Neural cell (in vitro differentiated cells): ENCODE measurements at regions not wholly inside any gene's neighbourhood (a gene's known extent, or its start where the extent isn't known, plus 50 kb on each side); places are given as distances from the start of the nearest gene placed in this dataset.

Experiments
- H2AFZ ChIP-seq: fragments of 200-600, 300-800 bp; sonication (generic), shearing (Covaris generic); 2 replicates; pipeline ENCODE4 v1.6.0; 2014; ENCODE audit warnings: low read depth, mild to moderate bottlenecking, antibody characterized with exemption, low read length, moderate library complexity
- H3F3A ChIP-seq: fragments of 200-600 bp; shearing (Covaris generic); 2 replicates; pipeline ENCODE4 v1.6.1; 2016; ENCODE audit warnings: mild to moderate bottlenecking, moderate library complexity, mixed read lengths, antibody characterized with exemption, low read length; ENCODE audit not compliant: insufficient read depth, poor library complexity, severe bottlenecking
- H3K27ac ChIP-seq: fragments of 200-600, 300-800 bp; sonication (generic), shearing (Covaris generic); 2 replicates; pipeline ENCODE4 v1.5.1; 2014; ENCODE audit warnings: mild to moderate bottlenecking, low read length, moderate library complexity
- H3K27me3 ChIP-seq: fragments of 300-800, 200-600 bp; sonication (generic), shearing (Covaris generic); 2 replicates; pipeline ENCODE4 v1.6.0; 2014; ENCODE audit warnings: mild to moderate bottlenecking, low read depth, low read length, moderate library complexity; ENCODE audit not compliant: insufficient read depth
- H3K36me3 ChIP-seq: fragments of 300-800, 200-600 bp; sonication (generic), shearing (Covaris generic); 2 replicates; pipeline ENCODE4 v1.5.1; 2014; ENCODE audit warnings: mild to moderate bottlenecking, antibody characterized with exemption, low read length, moderate library complexity; ENCODE audit not compliant: insufficient read depth
- H3K4me2 ChIP-seq: fragments of 300-800, 200-600 bp; sonication (generic), shearing (Covaris generic); 2 replicates; pipeline ENCODE4 v1.6.0; 2014; ENCODE audit warnings: mild to moderate bottlenecking, low read length
- H3K4me3 ChIP-seq: fragments of 300-800, 200-600 bp; sonication (generic), shearing (Covaris generic); 2 replicates; pipeline ENCODE4 v1.5.1; 2014; ENCODE audit warnings: mild to moderate bottlenecking, low read length, moderate library complexity
- H3K79me2 ChIP-seq: fragments of 200-600 bp; shearing (Covaris generic); replicated peaks from 2 replicates; pipeline ENCODE4 v1.6.0; 2014; ENCODE audit warnings: mild to moderate bottlenecking, low read length, moderate library complexity; ENCODE audit not compliant: insufficient read depth
- H3K9ac ChIP-seq: fragments of 300-800, 200-600 bp; sonication (generic), shearing (Covaris generic); 2 replicates; pipeline ENCODE4 v1.6.1; 2016; ENCODE audit warnings: mild to moderate bottlenecking, low read length, mixed read lengths
- H3K9me2 ChIP-seq: fragments of 200-600 bp; shearing (Covaris generic); 2 replicates; pipeline ENCODE4 v1.6.1; 2016; ENCODE audit warnings: mild to moderate bottlenecking, low read length, mixed read lengths; ENCODE audit not compliant: insufficient read depth
- H3K9me3 ChIP-seq: fragments of 200-600, 300-800 bp; sonication (generic), shearing (Covaris generic); 2 replicates; pipeline ENCODE4 v1.6.1; 2016; ENCODE audit warnings: mild to moderate bottlenecking, mixed run types, low read length, moderate library complexity, mixed read lengths
- H4K20me1 ChIP-seq: fragments of 200-600 bp; shearing (Covaris generic); 2 replicates; pipeline ENCODE4 v1.6.1; 2016; ENCODE audit warnings: mild to moderate bottlenecking, mixed run types; ENCODE audit not compliant: insufficient read depth
- CTCF ChIP-seq: fragments of 450-650 bp; IDR thresholded peaks from 2 replicates; pipeline ENCODE4 v1.5.1; 2014; ENCODE audit warnings: antibody characterized with exemption, mild to moderate bottlenecking, moderate library complexity; ENCODE audit not compliant: poor library complexity, severe bottlenecking
- EP300 ChIP-seq: fragments of 450-650 bp; conservative IDR thresholded peaks from 2 replicates; pipeline ENCODE4 v1.6.1; 2014; ENCODE audit warnings: antibody characterized with exemption, mild to moderate bottlenecking, moderate library complexity; ENCODE audit not compliant: poor library complexity, severe bottlenecking
- EZH2 ChIP-seq: fragments of 200-600, 300-800 bp; shearing (Covaris generic), sonication (generic); IDR thresholded peaks from 2 replicates; pipeline ENCODE4 v1.6.1; 2014; ENCODE audit warnings: antibody characterized with exemption, low read length, borderline replicate concordance, mild to moderate bottlenecking; ENCODE audit not compliant: insufficient read depth, poor library complexity, severe bottlenecking
- MXI1 ChIP-seq: fragments of 450-650 bp; conservative IDR thresholded peaks from 2 replicates; pipeline ENCODE4 v1.6.1; 2014; ENCODE audit warnings: antibody characterized with exemption, mild to moderate bottlenecking; ENCODE audit not compliant: poor library complexity, severe bottlenecking
- POLR2AphosphoS5 ChIP-seq: IDR thresholded peaks from 2 replicates; pipeline ENCODE4 v1.6.1; 2012
- RAD21 ChIP-seq: fragments of 450-650 bp; conservative IDR thresholded peaks from 2 replicates; pipeline ENCODE4 v1.6.1; 2014; ENCODE audit warnings: antibody characterized with exemption, mild to moderate bottlenecking, moderate library complexity
- REST ChIP-seq: IDR thresholded peaks from 2 replicates; pipeline ENCODE4 v1.6.1; 2012; ENCODE audit warnings: borderline replicate concordance
- SMC3 ChIP-seq: fragments of 450-650 bp; conservative IDR thresholded peaks from 2 replicates; pipeline ENCODE4 v1.6.1; 2014; ENCODE audit warnings: antibody characterized with exemption, mild to moderate bottlenecking, moderate library complexity; ENCODE audit not compliant: poor library complexity
- TAF1 ChIP-seq: IDR thresholded peaks from 2 replicates; pipeline ENCODE4 v1.6.1; 2012; ENCODE audit warnings: low read depth

GRCh38 chr2:223107825-223108224 lies 55.8 kb downstream of the KCNE4 start:
- no peak for TF ChIP-seq RAD21
- no peak for TF ChIP-seq POLR2AphosphoS5
- no peak for TF ChIP-seq REST
- TF ChIP-seq EP300: no peak
- no peak for TF ChIP-seq EZH2
- TF ChIP-seq CTCF: no peak
- no peak for TF ChIP-seq TAF1
- no peak for TF ChIP-seq MXI1

GRCh38 chr2:223108351-223109050 lies 56.5 kb downstream of the KCNE4 start:
- H2AFZ ChIP-seq: no peak overlapping the region
- no peaks in the 10 kb centered on the region for H3K36me3 ChIP-seq
- H3K9ac ChIP-seq: no peak overlapping the region
- H3K4me2 ChIP-seq: no peak overlapping the region
- no peaks in the 10 kb centered on the region for H3K9me3 ChIP-seq
- H4K20me1 ChIP-seq: no peaks in the 10 kb centered on the region
- no peak overlapping the region for H3K4me3 ChIP-seq
- no peaks in the 10 kb centered on the region for H3K79me2 ChIP-seq
- H3F3A ChIP-seq: no peaks in the 10 kb centered on the region
- no peaks in the 10 kb centered on the region for H3K27me3 ChIP-seq
- H3K9me2 ChIP-seq: no peaks in the 10 kb centered on the region
- H3K27ac ChIP-seq: no peak overlapping the region
- TF ChIP-seq EZH2 (no peak), CTCF (no peak), EP300 (no peak), RAD21 (no peak), POLR2AphosphoS5 (no peak), TAF1 (no peak), REST (no peak), MXI1 (no peak), SMC3 (no peak)

More at GRCh38 chr2:223107825-223108224, 55.8 kb downstream of the KCNE4 start:
- H3K27me3 ChIP-seq: no peaks in the 10 kb centered on the region
- no peak overlapping the region for H3K4me2 ChIP-seq
- H3K9ac ChIP-seq: no peak overlapping the region
- no peaks in the 10 kb centered on the region for H3K79me2 ChIP-seq
- no peaks in the 10 kb centered on the region for H3F3A ChIP-seq
- no peaks in the 10 kb centered on the region for H4K20me1 ChIP-seq
- H3K4me3 ChIP-seq: no peak overlapping the region
- H2AFZ ChIP-seq: no peak overlapping the region
- no peaks in the 10 kb centered on the region for H3K9me3 ChIP-seq
- no peak overlapping the region for H3K27ac ChIP-seq
- H3K9me2 ChIP-seq: no peaks in the 10 kb centered on the region
- H3K36me3 ChIP-seq: no peaks in the 10 kb centered on the region
